ENCODE measurements at regions not wholly inside any gene's neighbourhood (a gene's known extent, or its start where the extent isn't known, plus 50 kb on each side); places are given as distances from the start of the nearest gene placed in this dataset.

GRCh38 chr13:40254394-40254793, 412.0 kb downstream of the FOXO1 start:
- TF ChIP-seq POLR2A (IDR thresholded peaks at IDR 0.05; ENCODE audit: low read length) (no peak), GATA1 (IDR thresholded peaks at IDR 0.05; ENCODE audit: low read depth, low read length) (no peak)

Measured in erythroblast (primary cell).